Nucleus accumbens (tissue), 56 donors: ENCODE measurements at regions not wholly inside any gene's neighbourhood (a gene's known extent, or its start where the extent isn't known, plus 50 kb on each side); places are given as distances from the start of the nearest gene placed in this dataset.
"Not testable (repeated sequence)": the region's sequence is repeated elsewhere in the genome, so short reads cannot be mapped to it uniquely, and the experiment has no call there.

ENCODE experiments used
- DNase-seq, 56 donors: peaks; one replicate each; lab custom pipeline; 2025; lab: John Stamatoyannopoulos, UW

- DNase-seq: no peak
Measured at GRCh38 chr9:15047028-15047551, 136.9 kb upstream of the FREM1 start.

GRCh38 chr9:15033316-15033715 is 123.1 kb upstream of the FREM1 start:
- DNase-seq: no peak

- DNase-seq: no peak
Measured at GRCh38 chr9:15032860-15033259, 122.6 kb upstream of the FREM1 start.

- DNase-seq: no peak
Measured at GRCh38 chr9:15021146-15021545, 110.9 kb upstream of the FREM1 start.

GRCh38 chr9:15018096-15018637 is 107.9 kb upstream of the FREM1 start:
- no peak for DNase-seq

GRCh38 chr9:15010581-15010980 is 100.4 kb upstream of the FREM1 start:
- DNase-seq: no peak

- no peak for DNase-seq
Measured at GRCh38 chr9:15007698-15008097, 97.5 kb upstream of the FREM1 start.

GRCh38 chr9:14994738-14995137 is 84.5 kb upstream of the FREM1 start:
- no peak for DNase-seq

GRCh38 chr9:14993901-14994554 is 83.8 kb upstream of the FREM1 start:
- no peak for DNase-seq

- DNase-seq: peak in 55 of 56 donors; percentile 15 to 95 (median 78)
Measured at GRCh38 chr9:14993061-14993800, 83.0 kb upstream of the FREM1 start.

- peak in 1 of 56 donors; percentile 0 for DNase-seq
Measured at GRCh38 chr9:14992516-14992915, 82.3 kb upstream of the FREM1 start.

GRCh38 chr9:14992081-14992480 is 81.9 kb upstream of the FREM1 start:
- no peak for DNase-seq

- DNase-seq: not testable (repeated sequence)
Measured at GRCh38 chr9:14990647-14991046, 80.4 kb upstream of the FREM1 start.

GRCh38 chr9:14989811-14990210 is 79.6 kb upstream of the FREM1 start:
- no peak for DNase-seq

- DNase-seq: not testable (repeated sequence)
Measured at GRCh38 chr9:14989336-14989735, 79.1 kb upstream of the FREM1 start.

GRCh38 chr9:14987858-14988257 is 77.6 kb upstream of the FREM1 start:
- DNase-seq: no peak

GRCh38 chr9:14985419-14985818 is 75.2 kb upstream of the FREM1 start:
- no peak for DNase-seq

GRCh38 chr9:14983599-14983998 is 73.4 kb upstream of the FREM1 start:
- no peak for DNase-seq

GRCh38 chr9:14981291-14981950 is 71.2 kb upstream of the FREM1 start:
- no peak for DNase-seq

- DNase-seq: no peak
Measured at GRCh38 chr9:14978022-14979000, 68.1 kb upstream of the FREM1 start.
